ENCODE measurements at regions not wholly inside any gene's neighbourhood (a gene's known extent, or its start where the extent isn't known, plus 50 kb on each side); places are given as distances from the start of the nearest gene placed in this dataset.

- no peak for TF ChIP-seq CTCF (IDR thresholded peaks at IDR 0.05; ENCODE audit: insufficient read depth, low read depth, low read length)
- no peak for DNase-seq (ENCODE audit: low read depth)
- H3K27me3 ChIP-seq (ENCODE audit: control insufficient read depth, insufficient read depth, low read length), result no peaks in the 10 kb centered on the region
- ChIA-PET POLR2A (no interaction called here), CTCF (no interaction called here)
- no peak overlapping the region for H3K4me3 ChIP-seq (ENCODE audit: low read depth, low read length)
- no peaks in the 10 kb centered on the region for H3K36me3 ChIP-seq (ENCODE audit: control insufficient read depth, insufficient read depth, low read length)
These were observed 305.0 kb upstream of the MON1B start for GRCh38 chr16:76885776-76886537.

GRCh38 chr16:76897816-76898215, 293.2 kb upstream of the MON1B start:
- H3K27me3 ChIP-seq (ENCODE audit: control insufficient read depth, insufficient read depth, low read length), result no peaks in the 10 kb centered on the region

GRCh38 chr16:76899767-76900166, 291.2 kb upstream of the MON1B start:
- H3K4me3 ChIP-seq (ENCODE audit: low read depth, low read length), result no peak overlapping the region
- no peaks in the 10 kb centered on the region for H3K36me3 ChIP-seq (ENCODE audit: control insufficient read depth, insufficient read depth, low read length)
- TF ChIP-seq CTCF (IDR thresholded peaks at IDR 0.05; ENCODE audit: insufficient read depth, low read depth, low read length), result no peak
- ChIA-PET POLR2A (no interaction called here), CTCF (interaction anchor here (0.6 to 0.7 kb wide), 2 partner anchors 396 to 807 kb away, joined by 3 to 5 read pairs; no protein-coding TSS in a partner anchor)
- H3K27me3 ChIP-seq (ENCODE audit: control insufficient read depth, insufficient read depth, low read length), result no peaks in the 10 kb centered on the region
- no peak for DNase-seq (ENCODE audit: low read depth)

More at GRCh38 chr16:76897816-76898215, 293.2 kb upstream of the MON1B start:
- no peak for DNase-seq (ENCODE audit: low read depth)
- no peak overlapping the region for H3K4me3 ChIP-seq (ENCODE audit: low read depth, low read length)
- TF ChIP-seq CTCF (IDR thresholded peaks at IDR 0.05; ENCODE audit: insufficient read depth, low read depth, low read length), result no peak
- no peaks in the 10 kb centered on the region for H3K36me3 ChIP-seq (ENCODE audit: control insufficient read depth, insufficient read depth, low read length)
- ChIA-PET CTCF (no interaction called here), POLR2A (no interaction called here)

DNA sequence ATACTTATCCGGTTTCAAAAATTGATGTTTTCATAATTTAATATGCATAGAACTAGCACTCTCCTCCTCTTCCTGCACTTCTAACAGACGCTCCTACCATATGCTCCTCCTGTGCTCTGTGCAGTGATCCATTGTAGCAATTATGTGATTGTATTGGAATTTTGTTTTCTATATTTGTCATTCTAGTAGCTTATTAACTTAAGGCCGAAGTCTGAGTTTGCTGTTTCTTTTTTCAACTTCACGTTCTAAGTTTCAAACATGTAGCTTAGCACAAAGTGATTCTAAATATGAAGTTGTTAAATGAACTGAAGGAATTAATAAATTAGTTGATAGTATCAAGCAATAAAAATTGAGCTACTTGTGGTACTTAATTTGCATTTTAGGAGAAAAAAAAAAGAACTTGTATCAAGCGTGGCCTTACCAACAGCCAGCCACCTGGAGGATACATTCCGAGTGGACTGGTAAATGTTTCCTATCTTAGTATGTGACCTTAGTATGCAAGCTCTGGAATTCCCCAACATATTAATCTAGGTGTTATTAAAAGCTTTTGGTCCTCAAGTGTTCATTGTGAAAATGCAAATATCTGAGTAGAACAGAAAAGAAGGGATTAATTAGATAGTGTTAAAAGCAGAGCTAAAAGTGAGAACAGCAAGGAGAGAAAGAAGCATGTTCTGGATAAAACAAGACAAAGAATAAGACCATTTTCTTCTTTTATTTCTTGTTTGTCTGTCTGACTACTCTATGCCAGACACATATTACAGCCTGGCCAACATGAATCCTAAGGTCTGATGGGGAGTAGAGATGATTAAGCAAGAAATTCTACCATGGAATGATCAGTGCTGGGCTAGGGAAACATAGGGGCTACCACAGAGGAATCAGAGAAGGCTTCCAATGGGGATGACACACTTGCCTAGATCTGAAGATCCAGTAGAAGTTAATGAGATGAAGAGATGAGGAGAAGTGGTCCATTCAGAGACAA, 290.4 kb upstream of the MON1B start:
- H3K36me3 ChIP-seq (ENCODE audit: control insufficient read depth, insufficient read depth, low read length), result no peaks in the 10 kb centered on the region
- POLR2A ChIA-PET, result no interaction called here
- CTCF ChIA-PET, result no interaction called here
- TF ChIP-seq CTCF (IDR thresholded peaks at IDR 0.05; ENCODE audit: insufficient read depth, low read depth, low read length), result no peak
- H3K4me3 ChIP-seq (ENCODE audit: low read depth, low read length), result no peak overlapping the region
- H3K27me3 ChIP-seq (ENCODE audit: control insufficient read depth, insufficient read depth, low read length), result no peaks in the 10 kb centered on the region
- DNase-seq (ENCODE audit: low read depth), result no peak

- ChIA-PET CTCF (no interaction called here), POLR2A (no interaction called here)
These were observed 284.4 kb upstream of the MON1B start for GRCh38 chr16:76906552-76906951.

More at GRCh38 chr16:76906552-76906951, 284.4 kb upstream of the MON1B start:
- no peak for DNase-seq (ENCODE audit: low read depth)
- Histone ChIP-seq H3K27me3 (ENCODE audit: control insufficient read depth, insufficient read depth, low read length) (no peaks in the 10 kb centered on the region), H3K4me3 (ENCODE audit: low read depth, low read length) (no peak overlapping the region), H3K36me3 (ENCODE audit: control insufficient read depth, insufficient read depth, low read length) (no peaks in the 10 kb centered on the region)
- TF ChIP-seq CTCF (IDR thresholded peaks at IDR 0.05; ENCODE audit: insufficient read depth, low read depth, low read length), result no peak

All from BJ (cell line).